DOHH2 (cell line): ENCODE measurements at regions not wholly inside any gene's neighbourhood (a gene's known extent, or its start where the extent isn't known, plus 50 kb on each side); places are given as distances from the start of the nearest gene placed in this dataset.

Experiments used
- H3F3A ChIP-seq: fragments of 200-600 bp; sonication (generic), shearing (Covaris generic); 2 replicates; pipeline ENCODE4 v1.6.0; 2016; ENCODE audit warnings: antibody characterized with exemption, mild to moderate bottlenecking; ENCODE audit not compliant: control insufficient read depth, insufficient read depth
- H3K27ac ChIP-seq: fragments of 200-600 bp; sonication (generic); 2 replicates; pipeline ENCODE4 v1.5.1; 2014; ENCODE audit warnings: low read depth, mild to moderate bottlenecking, low read length, moderate library complexity
- H3K27me3 ChIP-seq: fragments of 200-600 bp; sonication (generic); 2 replicates; pipeline ENCODE4 v1.6.1; 2014; ENCODE audit warnings: mild to moderate bottlenecking, low read length, mixed read lengths; ENCODE audit not compliant: control insufficient read depth
- H3K36me3 ChIP-seq: fragments of 200-600 bp; sonication (generic); 2 replicates; pipeline ENCODE4 v1.6.1; 2014; ENCODE audit warnings: mild to moderate bottlenecking, low read length, moderate library complexity, mixed read lengths; ENCODE audit not compliant: control insufficient read depth
- H3K4me1 ChIP-seq: fragments of 200-600 bp; sonication (generic); 2 replicates; pipeline ENCODE4 v1.6.1; 2014; ENCODE audit warnings: mild to moderate bottlenecking, low read length, mixed read lengths; ENCODE audit not compliant: control insufficient read depth
- H3K4me2 ChIP-seq: fragments of 200-600 bp; sonication (generic); 2 replicates; pipeline ENCODE4 v1.6.0; 2014; ENCODE audit warnings: mild to moderate bottlenecking, low read length, moderate library complexity
- H3K4me3 ChIP-seq: fragments of 200-600 bp; sonication (generic); 2 replicates; pipeline ENCODE4 v1.5.1; 2014; ENCODE audit warnings: mild to moderate bottlenecking, low read length, mixed read lengths
- H3K79me2 ChIP-seq: fragments of 200-600 bp; sonication (generic); 2 replicates; pipeline ENCODE4 v1.6.1; 2014; ENCODE audit warnings: mild to moderate bottlenecking, low read length, mixed read lengths; ENCODE audit not compliant: control insufficient read depth
- H3K9me2 ChIP-seq: fragments of 200-600 bp; sonication (generic); replicated peaks from 2 replicates; pipeline ENCODE4 v1.6.1; 2014; ENCODE audit warnings: mild to moderate bottlenecking, low read length, mixed read lengths; ENCODE audit not compliant: control insufficient read depth
- H3K9me3 ChIP-seq: fragments of 200-600 bp; sonication (generic); 2 replicates; pipeline ENCODE4 v1.6.1; 2014; ENCODE audit warnings: antibody characterized with exemption, low read length, mixed read lengths; ENCODE audit not compliant: control insufficient read depth, insufficient read depth
- H4K20me1 ChIP-seq: fragments of 200-600 bp; sonication (generic); 2 replicates; pipeline ENCODE4 v1.6.0; 2014; ENCODE audit warnings: low read depth, mild to moderate bottlenecking, antibody characterized with exemption, low read length, moderate library complexity; ENCODE audit not compliant: control insufficient read depth, insufficient read depth
- EZH2phosphoT487 ChIP-seq: fragments of 200-600 bp; sonication (generic); IDR thresholded peaks from 2 replicates; pipeline ENCODE4 v1.6.1; 2017; ENCODE audit warnings: borderline replicate concordance, mild to moderate bottlenecking, antibody characterized with exemption, low read length, moderate library complexity, mixed read lengths
- TF ChIP-seq, protein P1 (sequence below): fragments of 200-600 bp; sonication (generic); IDR thresholded peaks from one replicate; pipeline ENCODE4 v1.5.1; 2014; ENCODE audit warnings: antibody characterized with exemption, mild to moderate bottlenecking, low read depth, low read length; ENCODE audit not compliant: poor library complexity, severe bottlenecking

DNA sequence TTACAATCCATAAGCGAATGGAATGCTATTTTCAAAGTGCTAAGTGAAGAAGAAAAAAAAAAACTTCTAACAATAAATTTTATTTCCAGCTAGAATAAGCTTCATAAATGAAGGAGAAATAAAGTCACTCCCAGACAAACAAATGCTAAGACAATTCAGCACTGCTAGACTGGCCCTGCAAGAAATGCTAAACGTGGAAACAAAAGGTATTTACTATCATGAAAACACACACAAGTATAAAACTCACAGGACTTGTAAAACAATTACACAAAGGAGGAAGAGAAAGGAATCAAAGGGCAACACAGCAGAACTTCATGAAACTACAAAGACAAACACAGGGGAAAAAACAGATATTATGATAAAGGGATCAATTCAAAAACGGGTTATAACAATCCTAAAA, 85.8 kb upstream of the NELL2 start:
- no peaks in the 10 kb centered on the region for H3K9me2 ChIP-seq
- H3K4me3 ChIP-seq = no peak overlapping the region
- no peaks in the 10 kb centered on the region for H3K4me1 ChIP-seq
- H4K20me1 ChIP-seq = no peaks in the 10 kb centered on the region
- H3K36me3 ChIP-seq = no peaks in the 10 kb centered on the region
- no peak overlapping the region for H3K4me2 ChIP-seq
- H3K27me3 ChIP-seq = no peaks in the 10 kb centered on the region
- H3K9me3 ChIP-seq = no peaks in the 10 kb centered on the region
- H3F3A ChIP-seq = no peaks in the 10 kb centered on the region
- H3K27ac ChIP-seq = no peak overlapping the region
- TF ChIP-seq, protein P1, sequence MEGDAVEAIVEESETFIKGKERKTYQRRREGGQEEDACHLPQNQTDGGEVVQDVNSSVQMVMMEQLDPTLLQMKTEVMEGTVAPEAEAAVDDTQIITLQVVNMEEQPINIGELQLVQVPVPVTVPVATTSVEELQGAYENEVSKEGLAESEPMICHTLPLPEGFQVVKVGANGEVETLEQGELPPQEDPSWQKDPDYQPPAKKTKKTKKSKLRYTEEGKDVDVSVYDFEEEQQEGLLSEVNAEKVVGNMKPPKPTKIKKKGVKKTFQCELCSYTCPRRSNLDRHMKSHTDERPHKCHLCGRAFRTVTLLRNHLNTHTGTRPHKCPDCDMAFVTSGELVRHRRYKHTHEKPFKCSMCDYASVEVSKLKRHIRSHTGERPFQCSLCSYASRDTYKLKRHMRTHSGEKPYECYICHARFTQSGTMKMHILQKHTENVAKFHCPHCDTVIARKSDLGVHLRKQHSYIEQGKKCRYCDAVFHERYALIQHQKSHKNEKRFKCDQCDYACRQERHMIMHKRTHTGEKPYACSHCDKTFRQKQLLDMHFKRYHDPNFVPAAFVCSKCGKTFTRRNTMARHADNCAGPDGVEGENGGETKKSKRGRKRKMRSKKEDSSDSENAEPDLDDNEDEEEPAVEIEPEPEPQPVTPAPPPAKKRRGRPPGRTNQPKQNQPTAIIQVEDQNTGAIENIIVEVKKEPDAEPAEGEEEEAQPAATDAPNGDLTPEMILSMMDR = no peak
- TF ChIP-seq EZH2phosphoT487 = no peak
- no peaks in the 10 kb centered on the region for H3K79me2 ChIP-seq

- no peaks in the 10 kb centered on the region for H3K4me1 ChIP-seq
- TF ChIP-seq EZH2phosphoT487 = no peak
- TF ChIP-seq, protein P1 = no peak
- H3K27ac ChIP-seq = no peak overlapping the region
- no peaks in the 10 kb centered on the region for H4K20me1 ChIP-seq
- H3K36me3 ChIP-seq = no peaks in the 10 kb centered on the region
- H3K27me3 ChIP-seq = no peaks in the 10 kb centered on the region
- H3K79me2 ChIP-seq = no peaks in the 10 kb centered on the region
- H3F3A ChIP-seq = no peaks in the 10 kb centered on the region
- no peaks in the 10 kb centered on the region for H3K9me2 ChIP-seq
- no peak overlapping the region for H3K4me3 ChIP-seq
- H3K4me2 ChIP-seq = no peak overlapping the region
- no peaks in the 10 kb centered on the region for H3K9me3 ChIP-seq
Observed at GRCh38 chr12:44960856-44961255, 84.7 kb upstream of the NELL2 start.

GRCh38 chr12:44960423-44960822, 84.3 kb upstream of the NELL2 start:
- H3K4me2 ChIP-seq = no peak overlapping the region
- no peak overlapping the region for H3K27ac ChIP-seq
- no peak overlapping the region for H3K4me3 ChIP-seq
- no peaks in the 10 kb centered on the region for H3K36me3 ChIP-seq
- H4K20me1 ChIP-seq = no peaks in the 10 kb centered on the region
- H3K9me3 ChIP-seq = no peaks in the 10 kb centered on the region
- H3K9me2 ChIP-seq = no peaks in the 10 kb centered on the region
- TF ChIP-seq, protein P1 = no peak
- no peak for TF ChIP-seq EZH2phosphoT487
- H3K79me2 ChIP-seq = no peaks in the 10 kb centered on the region
- no peaks in the 10 kb centered on the region for H3K4me1 ChIP-seq
- no peaks in the 10 kb centered on the region for H3K27me3 ChIP-seq
- H3F3A ChIP-seq = no peaks in the 10 kb centered on the region

GRCh38 chr12:44947163-44947562, 71.0 kb upstream of the NELL2 start:
- H3K4me2 ChIP-seq = no peak overlapping the region

More at GRCh38 chr12:44947163-44947562, 71.0 kb upstream of the NELL2 start:
- Histone ChIP-seq H3K79me2 (no peaks in the 10 kb centered on the region), H3K9me3 (no peaks in the 10 kb centered on the region), H4K20me1 (no peaks in the 10 kb centered on the region), H3K9me2 (no peaks in the 10 kb centered on the region), H3K36me3 (no peaks in the 10 kb centered on the region), H3F3A (no peaks in the 10 kb centered on the region), H3K4me3 (no peak overlapping the region), H3K27ac (no peak overlapping the region), H3K27me3 (no peaks in the 10 kb centered on the region), H3K4me1 (peaks cover 12% of the 10 kb centered on the region)
- TF ChIP-seq, protein P1 = no peak
- TF ChIP-seq EZH2phosphoT487 = no peak
